ENCODE measurements at regions not wholly inside any gene's neighbourhood (a gene's known extent, or its start where the extent isn't known, plus 50 kb on each side); places are given as distances from the start of the nearest gene placed in this dataset.

DNA sequence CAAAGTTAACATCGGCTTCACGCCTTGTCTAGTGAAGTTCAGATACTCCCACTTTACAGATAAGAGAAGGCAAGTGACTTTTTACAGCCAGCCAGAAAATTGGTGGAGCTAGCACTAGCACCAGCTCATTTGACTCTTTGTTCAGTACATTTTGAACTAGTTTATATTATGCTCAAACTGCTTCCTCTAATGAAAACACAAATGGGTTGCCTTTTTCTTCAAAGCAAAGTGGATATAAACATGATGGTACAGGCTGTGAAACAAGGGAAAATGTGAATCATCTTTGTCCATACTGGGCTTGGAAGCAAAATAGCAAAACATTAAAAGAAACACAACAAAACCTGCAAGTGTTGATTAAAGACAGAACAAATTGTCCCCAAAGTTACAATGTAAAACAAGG, 99.6 kb upstream of the LHCGR start:
- TF ChIP-seq TCF12 (IDR thresholded peaks at IDR 0.05; ENCODE audit: low read depth) (no peak), TEAD4 (IDR thresholded peaks at IDR 0.05) (no peak), ZBTB7A (IDR thresholded peaks at IDR 0.05; ENCODE audit: low read depth) (no peak), REST (IDR thresholded peaks at IDR 0.05; ENCODE audit: low read depth) (no peak), CEBPB (IDR thresholded peaks at IDR 0.05) (no peak), YY1 (IDR thresholded peaks at IDR 0.05; ENCODE audit: low read depth) (no peak), NFIC (IDR thresholded peaks at IDR 0.05) (no peak), FOXM1 (IDR thresholded peaks at IDR 0.05; ENCODE audit: borderline replicate concordance, low read depth) (no peak)
- TF ChIP-seq, protein P1, sequence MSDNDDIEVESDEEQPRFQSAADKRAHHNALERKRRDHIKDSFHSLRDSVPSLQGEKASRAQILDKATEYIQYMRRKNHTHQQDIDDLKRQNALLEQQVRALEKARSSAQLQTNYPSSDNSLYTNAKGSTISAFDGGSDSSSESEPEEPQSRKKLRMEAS (IDR thresholded peaks at IDR 0.05), result no peak
- TF ChIP-seq, protein P2, sequence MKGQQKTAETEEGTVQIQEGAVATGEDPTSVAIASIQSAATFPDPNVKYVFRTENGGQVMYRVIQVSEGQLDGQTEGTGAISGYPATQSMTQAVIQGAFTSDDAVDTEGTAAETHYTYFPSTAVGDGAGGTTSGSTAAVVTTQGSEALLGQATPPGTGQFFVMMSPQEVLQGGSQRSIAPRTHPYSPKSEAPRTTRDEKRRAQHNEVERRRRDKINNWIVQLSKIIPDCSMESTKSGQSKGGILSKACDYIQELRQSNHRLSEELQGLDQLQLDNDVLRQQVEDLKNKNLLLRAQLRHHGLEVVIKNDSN (IDR thresholded peaks at IDR 0.05), result no peak

DNA sequence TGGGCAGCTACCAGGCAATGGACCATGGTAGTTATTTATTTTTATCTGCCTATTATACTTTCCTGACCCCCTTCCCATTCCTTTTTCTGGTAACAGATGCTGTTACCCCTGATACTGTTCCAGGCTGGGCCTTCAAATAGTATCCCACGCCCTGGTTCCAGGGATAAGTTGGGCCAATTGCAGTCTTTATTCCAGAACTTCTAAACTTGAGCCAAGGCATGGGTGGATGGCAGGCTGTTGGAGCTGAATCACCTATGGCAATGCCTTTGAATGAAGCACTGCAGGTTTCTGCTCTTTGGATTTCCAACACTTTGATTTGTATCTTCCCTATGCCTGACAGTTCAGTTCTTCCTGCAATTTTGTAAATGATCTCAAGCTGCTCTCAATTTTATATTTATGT, 99.2 kb upstream of the LHCGR start:
- TF ChIP-seq TEAD4 (IDR thresholded peaks at IDR 0.05), result no peak
- no peak for TF ChIP-seq CEBPB (IDR thresholded peaks at IDR 0.05)
- no peak for TF ChIP-seq FOXM1 (IDR thresholded peaks at IDR 0.05; ENCODE audit: borderline replicate concordance, low read depth)
- TF ChIP-seq NFIC (IDR thresholded peaks at IDR 0.05), result no peak
- TF ChIP-seq CREB1 (IDR thresholded peaks at IDR 0.05; ENCODE audit: low read depth), result no peak
- no peak for TF ChIP-seq TCF12 (IDR thresholded peaks at IDR 0.05; ENCODE audit: low read depth)
- TF ChIP-seq, protein P1 (IDR thresholded peaks at IDR 0.05), result no peak
- TF ChIP-seq ZBTB7A (IDR thresholded peaks at IDR 0.05; ENCODE audit: low read depth), result no peak

DNA sequence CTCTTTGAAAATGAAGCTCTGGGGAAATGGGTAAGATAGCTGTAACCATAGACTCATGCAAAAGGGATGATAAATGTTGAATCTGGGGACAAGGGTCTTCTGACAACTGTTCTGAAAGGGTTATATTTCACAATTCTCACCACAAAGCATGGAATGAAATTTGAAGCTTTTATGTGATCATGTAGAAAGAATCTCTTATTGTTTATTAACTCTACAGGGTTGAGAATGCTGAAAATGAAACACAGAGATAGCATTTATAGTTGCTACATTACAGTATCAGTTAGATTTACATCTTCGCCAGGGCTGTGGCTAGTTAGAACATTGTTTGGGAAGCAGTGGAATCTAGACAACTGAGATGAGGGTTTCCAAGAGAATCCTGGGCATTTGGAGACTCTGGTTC, 97.4 kb upstream of the LHCGR start:
- TF ChIP-seq REST (IDR thresholded peaks at IDR 0.05; ENCODE audit: low read depth) (no peak), NFIC (IDR thresholded peaks at IDR 0.05) (no peak), TAF1 (IDR thresholded peaks at IDR 0.05; ENCODE audit: low read depth) (no peak), RAD21 (IDR thresholded peaks at IDR 0.05; ENCODE audit: low read depth) (no peak), CEBPB (IDR thresholded peaks at IDR 0.05) (no peak), ZBTB7A (IDR thresholded peaks at IDR 0.05; ENCODE audit: low read depth) (no peak), EP300 (IDR thresholded peaks at IDR 0.05; ENCODE audit: borderline replicate concordance) (no peak), CREB1 (IDR thresholded peaks at IDR 0.05; ENCODE audit: low read depth) (no peak), TEAD4 (IDR thresholded peaks at IDR 0.05) (no peak)
- TF ChIP-seq, protein P1 (IDR thresholded peaks at IDR 0.05), result no peak

GRCh38 chr2:48851161-48851560, 95.6 kb upstream of the LHCGR start:
- TF ChIP-seq RAD21 (IDR thresholded peaks at IDR 0.05; ENCODE audit: low read depth) (no peak), TAF1 (IDR thresholded peaks at IDR 0.05; ENCODE audit: low read depth) (no peak), EP300 (IDR thresholded peaks at IDR 0.05; ENCODE audit: borderline replicate concordance) (no peak), EGR1 (IDR thresholded peaks at IDR 0.05) (no peak), TEAD4 (IDR thresholded peaks at IDR 0.05) (no peak), CREB1 (IDR thresholded peaks at IDR 0.05; ENCODE audit: low read depth) (no peak), YY1 (IDR thresholded peaks at IDR 0.05; ENCODE audit: low read depth) (no peak), TCF12 (IDR thresholded peaks at IDR 0.05; ENCODE audit: low read depth) (no peak), NFIC (IDR thresholded peaks at IDR 0.05) (no peak), FOXM1 (IDR thresholded peaks at IDR 0.05; ENCODE audit: borderline replicate concordance, low read depth) (no peak), ZBTB7A (IDR thresholded peaks at IDR 0.05; ENCODE audit: low read depth) (no peak)
- TF ChIP-seq, protein P2 (IDR thresholded peaks at IDR 0.05), result no peak

- no peak for TF ChIP-seq REST (IDR thresholded peaks at IDR 0.05; ENCODE audit: low read depth)
- TF ChIP-seq ZBTB7A (IDR thresholded peaks at IDR 0.05; ENCODE audit: low read depth), result no peak
- TF ChIP-seq, protein P2 (IDR thresholded peaks at IDR 0.05), result no peak
- TF ChIP-seq TEAD4 (IDR thresholded peaks at IDR 0.05), result no peak
- no peak for TF ChIP-seq EP300 (IDR thresholded peaks at IDR 0.05; ENCODE audit: borderline replicate concordance)
- TF ChIP-seq TAF1 (IDR thresholded peaks at IDR 0.05; ENCODE audit: low read depth), result no peak
- TF ChIP-seq, protein P1 (IDR thresholded peaks at IDR 0.05), result no peak
- TF ChIP-seq CREB1 (IDR thresholded peaks at IDR 0.05; ENCODE audit: low read depth), result no peak
- TF ChIP-seq RAD21 (IDR thresholded peaks at IDR 0.05; ENCODE audit: low read depth), result no peak
- TF ChIP-seq FOXM1 (IDR thresholded peaks at IDR 0.05; ENCODE audit: borderline replicate concordance, low read depth), result no peak
Measured at GRCh38 chr2:48849770-48850169, 94.2 kb upstream of the LHCGR start.

All from Ishikawa (cell line).